ENCODE measurements at regions not wholly inside any gene's neighbourhood (a gene's known extent, or its start where the extent isn't known, plus 50 kb on each side); places are given as distances from the start of the nearest gene placed in this dataset.

DNA sequence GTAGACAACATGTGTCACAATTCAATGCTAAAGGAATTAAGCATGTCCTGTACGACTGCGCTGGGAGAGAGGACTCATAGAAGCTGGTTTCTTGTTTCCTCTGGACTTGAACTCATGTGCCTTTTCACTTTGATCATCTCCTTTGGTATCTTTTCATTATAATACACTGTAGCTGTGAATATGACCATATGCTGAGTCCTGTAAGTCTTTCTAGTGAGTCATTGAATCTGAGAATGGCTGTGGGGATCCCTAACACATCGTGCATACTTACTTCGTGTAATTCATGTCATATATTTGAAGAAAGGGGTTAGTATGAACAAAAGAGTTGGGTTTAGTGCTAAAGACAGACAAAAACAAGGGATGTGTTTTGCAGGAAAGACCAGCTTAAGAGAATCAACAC lies 148.1 kb upstream of the RUNX1 start:
- no peak overlapping the region for H3K9ac ChIP-seq (ENCODE audit: extremely low read depth, insufficient read length, low read length)
- TF ChIP-seq, protein P1, sequence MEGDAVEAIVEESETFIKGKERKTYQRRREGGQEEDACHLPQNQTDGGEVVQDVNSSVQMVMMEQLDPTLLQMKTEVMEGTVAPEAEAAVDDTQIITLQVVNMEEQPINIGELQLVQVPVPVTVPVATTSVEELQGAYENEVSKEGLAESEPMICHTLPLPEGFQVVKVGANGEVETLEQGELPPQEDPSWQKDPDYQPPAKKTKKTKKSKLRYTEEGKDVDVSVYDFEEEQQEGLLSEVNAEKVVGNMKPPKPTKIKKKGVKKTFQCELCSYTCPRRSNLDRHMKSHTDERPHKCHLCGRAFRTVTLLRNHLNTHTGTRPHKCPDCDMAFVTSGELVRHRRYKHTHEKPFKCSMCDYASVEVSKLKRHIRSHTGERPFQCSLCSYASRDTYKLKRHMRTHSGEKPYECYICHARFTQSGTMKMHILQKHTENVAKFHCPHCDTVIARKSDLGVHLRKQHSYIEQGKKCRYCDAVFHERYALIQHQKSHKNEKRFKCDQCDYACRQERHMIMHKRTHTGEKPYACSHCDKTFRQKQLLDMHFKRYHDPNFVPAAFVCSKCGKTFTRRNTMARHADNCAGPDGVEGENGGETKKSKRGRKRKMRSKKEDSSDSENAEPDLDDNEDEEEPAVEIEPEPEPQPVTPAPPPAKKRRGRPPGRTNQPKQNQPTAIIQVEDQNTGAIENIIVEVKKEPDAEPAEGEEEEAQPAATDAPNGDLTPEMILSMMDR (conservative IDR thresholded peaks at IDR 0.05), result no peak
- Mint-ChIP-seq H3K36me3 (ENCODE audit: insufficient read depth in 1 of 3, low read depth in 3 of 3) (no peaks in the 10 kb centered on the region; a peak in 1 of 7 replicates), H3K27ac (no peak overlapping the region), H3K27me3 (ENCODE audit: low read depth) (no peaks in the 10 kb centered on the region), H3K9me3 (peaks cover 0 to 3% of the 10 kb centered on the region in 2 experiments; a peak in 2 of 5 replicates), H3K4me3 (no peak overlapping the region), H3K4me1 (no peaks in the 10 kb centered on the region)
- no peak overlapping the region for H4K5ac ChIP-seq (ENCODE audit: insufficient read length, low read depth, low read length)
- H3K4me1 ChIP-seq (ENCODE audit: insufficient read depth, low read length), result no peaks in the 10 kb centered on the region
- H3K4ac ChIP-seq (ENCODE audit: low read depth, low read length), result no peak overlapping the region
- H3K56ac ChIP-seq (ENCODE audit: insufficient read length, low read depth, low read length), result no peak overlapping the region
- no peak overlapping the region for H4K91ac ChIP-seq (ENCODE audit: insufficient read length, low read depth, low read length)
- no peak overlapping the region for H2BK120ac ChIP-seq (ENCODE audit: low read depth, low read length, poor library complexity, severe bottlenecking)
- H4K20me1 ChIP-seq (ENCODE audit: control insufficient read depth, insufficient read depth, insufficient read length), result no peaks in the 10 kb centered on the region
- H3K18ac ChIP-seq (ENCODE audit: insufficient read length, low read depth, low read length), result no peak overlapping the region
- no peak overlapping the region for H2AK5ac ChIP-seq (ENCODE audit: insufficient read length, low read length)
- WGBS (ENCODE audit: extremely low coverage, insufficient read length, low lambda C conversion rate), result no CpG with 5 or more reads among the region's 4 CpGs
- no peak overlapping the region for H3T11ph ChIP-seq (ENCODE audit: low read length)
- no peak overlapping the region for H3K27ac ChIP-seq (ENCODE audit: insufficient read length, low read depth, low read length)
- H3K27me3 ChIP-seq (ENCODE audit: insufficient read depth, low read length), result no peaks in the 10 kb centered on the region
- no peak overlapping the region for H3K4me2 ChIP-seq (ENCODE audit: insufficient read depth, insufficient read length, low read length)
- no peak overlapping the region for H4K8ac ChIP-seq (replicated peaks; ENCODE audit: insufficient read length, low read depth, low read length)
- no peak overlapping the region for H2BK12ac ChIP-seq (ENCODE audit: insufficient read length, low read depth, low read length)
- no peak for DNase-seq
- no peaks in the 10 kb centered on the region for H3K9me3 ChIP-seq (ENCODE audit: control insufficient read depth, low read depth, low read length)
- no peak overlapping the region for H2BK15ac ChIP-seq (ENCODE audit: low read depth, low read length)
- no peak overlapping the region for H2BK20ac ChIP-seq (ENCODE audit: low read depth, low read length, poor library complexity, severe bottlenecking)
- H3K79me2 ChIP-seq (ENCODE audit: insufficient read depth, low read length), result no peaks in the 10 kb centered on the region
- no peak overlapping the region for H2AFZ ChIP-seq (ENCODE audit: low read length)
- no peaks in the 10 kb centered on the region for H3K23me2 ChIP-seq (ENCODE audit: insufficient read length, low read depth, low read length, poor library complexity, severe bottlenecking)
- H3K14ac ChIP-seq (ENCODE audit: insufficient read depth, low read length), result no peak overlapping the region
- no peak overlapping the region for H3K23ac ChIP-seq (ENCODE audit: insufficient read length, low read depth, low read length)
- no peak overlapping the region for H2BK5ac ChIP-seq (ENCODE audit: insufficient read length, low read length)
- no peaks in the 10 kb centered on the region for H3K79me1 ChIP-seq (ENCODE audit: insufficient read depth, low read depth, low read length, poor library complexity, severe bottlenecking)

All from H9 (cell line).